WTC11 (cell line): ENCODE measurements at regions not wholly inside any gene's neighbourhood (a gene's known extent, or its start where the extent isn't known, plus 50 kb on each side); places are given as distances from the start of the nearest gene placed in this dataset.

Source experiments
- ATAC-seq: fragments of 200-7000 bp; cut with Tn5 transposase; 2 replicates; pipeline ENCODE4 v1.10.0; 2021; ENCODE audit warnings: mild to moderate bottlenecking, moderate library complexity
- CTCF ChIA-PET: fragments of 300-600 bp; sonication (Branson Sonifier 250); formaldehyde crosslinking; loops from one replicate; lab custom pipeline; 2021; ENCODE audit warnings: antibody characterized with exemption; lab: Charles Lee
- POLR2A ChIA-PET: fragments of 350-600 bp; sonication (Branson Sonifier 250); formaldehyde crosslinking; loops from one replicate; lab custom pipeline; 2021; ENCODE audit warnings: antibody characterized with exemption; lab: Charles Lee
- DNase-seq: peaks from one replicate; pipeline ENCODE4 v3.0.0; 2021; ENCODE audit warnings: low spot score
- H3K27ac Mint-ChIP-seq: 2 replicates; pipeline ENCODE4 v1.8.0; 2021; ENCODE audit warnings: mixed read lengths
- H3K27me3 Mint-ChIP-seq: 2 replicates; pipeline ENCODE4 v1.8.0; 2021; ENCODE audit warnings: low read depth, mild to moderate bottlenecking, moderate library complexity, mixed read lengths
- H3K36me3 Mint-ChIP-seq: 2 replicates; pipeline ENCODE4 v1.8.0; 2021; ENCODE audit warnings: mixed read lengths
- H3K4me1 Mint-ChIP-seq: 2 replicates; pipeline ENCODE4 v1.8.0; 2022; ENCODE audit warnings: mixed read lengths
- H3K4me3 Mint-ChIP-seq: 2 replicates; pipeline ENCODE4 v1.8.0; 2021; ENCODE audit warnings: mild to moderate bottlenecking, moderate library complexity, mixed read lengths
- H3K9me3 Mint-ChIP-seq: 2 replicates; pipeline ENCODE4 v1.8.0; 2021; ENCODE audit warnings: mixed read lengths
- CBFB ChIP-seq: sonication (generic); formaldehyde crosslinking; IDR thresholded peaks from 2 replicates; pipeline ENCODE4 v1.8.1; 2022; ENCODE audit warnings: mild to moderate bottlenecking, low read depth, missing genetic modification reagents
- CREB1 ChIP-seq: sonication (generic); formaldehyde crosslinking; IDR thresholded peaks from 2 replicates; pipeline ENCODE4 v1.8.0; 2023; ENCODE audit warnings: mild to moderate bottlenecking, missing genetic modification reagents
- GABPB1 ChIP-seq: sonication (generic); formaldehyde crosslinking; IDR thresholded peaks from 2 replicates; pipeline ENCODE4 v1.8.1; 2023; ENCODE audit warnings: mild to moderate bottlenecking, missing genetic modification reagents
- JUN ChIP-seq: sonication (generic); formaldehyde crosslinking; IDR thresholded peaks from 2 replicates; pipeline ENCODE4 v1.8.0; 2023; ENCODE audit warnings: mild to moderate bottlenecking, missing genetic modification reagents
- MXD4 ChIP-seq: fragments of 250-450 bp; sonication (Bioruptor Pico); IDR thresholded peaks from 2 replicates; pipeline ENCODE4 v1.8.0; 2021; ENCODE audit warnings: mild to moderate bottlenecking, moderate library complexity, borderline replicate concordance
- NR3C1 ChIP-seq: sonication (generic); formaldehyde crosslinking; conservative IDR thresholded peaks from 2 replicates; pipeline ENCODE4 v1.8.1; 2023; ENCODE audit warnings: low read depth, mild to moderate bottlenecking, missing genetic modification reagents
- TEAD4 ChIP-seq: sonication (generic); formaldehyde crosslinking; IDR thresholded peaks from 2 replicates; pipeline ENCODE4 v1.8.0; 2022; ENCODE audit warnings: mild to moderate bottlenecking, missing genetic modification reagents
- ZNF416 ChIP-seq: fragments of 250-450 bp; sonication (Bioruptor Pico); IDR thresholded peaks from 2 replicates; pipeline ENCODE4 v1.9.0; 2021; ENCODE audit warnings: mild to moderate bottlenecking, inconsistent platforms
- TF ChIP-seq, protein P1 (sequence below): sonication (generic); formaldehyde crosslinking; IDR thresholded peaks from 2 replicates; pipeline ENCODE4 v1.8.1; 2023; ENCODE audit warnings: mild to moderate bottlenecking, missing genetic modification reagents, moderate library complexity
- TF ChIP-seq, protein P2 (sequence below): sonication (generic); formaldehyde crosslinking; IDR thresholded peaks from 2 replicates; pipeline ENCODE4 v1.8.0; 2022; ENCODE audit warnings: mild to moderate bottlenecking, missing genetic modification reagents
- TF ChIP-seq, protein P3 (sequence below): sonication (generic); formaldehyde crosslinking; IDR thresholded peaks from 2 replicates; pipeline ENCODE4 v1.8.0; 2023; ENCODE audit warnings: mild to moderate bottlenecking, missing genetic modification reagents
- TF ChIP-seq, protein P4 (sequence below): sonication (generic); formaldehyde crosslinking; IDR thresholded peaks from 2 replicates; pipeline ENCODE4 v1.8.0; 2023; ENCODE audit warnings: missing genetic modification reagents, mild to moderate bottlenecking, borderline replicate concordance
- TF ChIP-seq, protein P5 (sequence below): sonication (generic); formaldehyde crosslinking; IDR thresholded peaks from 2 replicates; pipeline ENCODE4 v1.8.1; 2023; ENCODE audit warnings: mild to moderate bottlenecking, missing genetic modification reagents
- TF ChIP-seq, protein P6 (sequence below): sonication (generic); formaldehyde crosslinking; IDR thresholded peaks from 2 replicates; pipeline ENCODE4 v1.8.0; 2022; ENCODE audit warnings: mild to moderate bottlenecking, missing genetic modification reagents
- TF ChIP-seq, protein P7 (sequence below): fragments of 200-600 bp; IDR thresholded peaks from 2 replicates; pipeline ENCODE4 v1.8.0; 2022; ENCODE audit warnings: antibody characterized with exemption
- TF ChIP-seq, protein P8 (sequence below): fragments of 250-450 bp; sonication (Bioruptor Pico); conservative IDR thresholded peaks from 2 replicates; pipeline ENCODE4 v1.9.0; 2021; ENCODE audit warnings: mild to moderate bottlenecking

DNA sequence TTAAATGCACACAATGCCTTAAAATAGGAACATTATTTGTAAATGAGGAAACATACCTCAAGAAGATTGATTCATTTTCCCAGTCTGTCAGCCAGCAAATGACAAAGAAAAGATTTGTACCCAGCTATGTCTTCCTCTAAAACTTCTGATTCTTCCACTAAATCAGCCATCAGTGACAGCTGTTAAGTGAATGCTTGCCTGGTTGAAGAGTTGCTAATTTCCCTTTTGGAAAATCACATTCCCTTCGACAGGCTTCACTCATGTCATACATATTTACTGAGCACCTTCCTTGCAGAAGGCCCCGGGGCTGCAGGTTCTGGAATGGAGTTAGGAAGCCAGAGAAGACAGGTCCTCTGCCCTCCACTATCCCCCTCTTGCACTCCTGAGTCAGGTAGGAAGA is 112.0 kb upstream of the SLC66A3 start:
- TF ChIP-seq, protein P1, sequence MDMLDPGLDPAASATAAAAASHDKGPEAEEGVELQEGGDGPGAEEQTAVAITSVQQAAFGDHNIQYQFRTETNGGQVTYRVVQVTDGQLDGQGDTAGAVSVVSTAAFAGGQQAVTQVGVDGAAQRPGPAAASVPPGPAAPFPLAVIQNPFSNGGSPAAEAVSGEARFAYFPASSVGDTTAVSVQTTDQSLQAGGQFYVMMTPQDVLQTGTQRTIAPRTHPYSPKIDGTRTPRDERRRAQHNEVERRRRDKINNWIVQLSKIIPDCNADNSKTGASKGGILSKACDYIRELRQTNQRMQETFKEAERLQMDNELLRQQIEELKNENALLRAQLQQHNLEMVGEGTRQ (CRISPR knock-in tag): no peak
- TF ChIP-seq, protein P2, sequence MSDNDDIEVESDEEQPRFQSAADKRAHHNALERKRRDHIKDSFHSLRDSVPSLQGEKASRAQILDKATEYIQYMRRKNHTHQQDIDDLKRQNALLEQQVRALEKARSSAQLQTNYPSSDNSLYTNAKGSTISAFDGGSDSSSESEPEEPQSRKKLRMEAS (CRISPR knock-in tag): no peak
- TF ChIP-seq, protein P3, sequence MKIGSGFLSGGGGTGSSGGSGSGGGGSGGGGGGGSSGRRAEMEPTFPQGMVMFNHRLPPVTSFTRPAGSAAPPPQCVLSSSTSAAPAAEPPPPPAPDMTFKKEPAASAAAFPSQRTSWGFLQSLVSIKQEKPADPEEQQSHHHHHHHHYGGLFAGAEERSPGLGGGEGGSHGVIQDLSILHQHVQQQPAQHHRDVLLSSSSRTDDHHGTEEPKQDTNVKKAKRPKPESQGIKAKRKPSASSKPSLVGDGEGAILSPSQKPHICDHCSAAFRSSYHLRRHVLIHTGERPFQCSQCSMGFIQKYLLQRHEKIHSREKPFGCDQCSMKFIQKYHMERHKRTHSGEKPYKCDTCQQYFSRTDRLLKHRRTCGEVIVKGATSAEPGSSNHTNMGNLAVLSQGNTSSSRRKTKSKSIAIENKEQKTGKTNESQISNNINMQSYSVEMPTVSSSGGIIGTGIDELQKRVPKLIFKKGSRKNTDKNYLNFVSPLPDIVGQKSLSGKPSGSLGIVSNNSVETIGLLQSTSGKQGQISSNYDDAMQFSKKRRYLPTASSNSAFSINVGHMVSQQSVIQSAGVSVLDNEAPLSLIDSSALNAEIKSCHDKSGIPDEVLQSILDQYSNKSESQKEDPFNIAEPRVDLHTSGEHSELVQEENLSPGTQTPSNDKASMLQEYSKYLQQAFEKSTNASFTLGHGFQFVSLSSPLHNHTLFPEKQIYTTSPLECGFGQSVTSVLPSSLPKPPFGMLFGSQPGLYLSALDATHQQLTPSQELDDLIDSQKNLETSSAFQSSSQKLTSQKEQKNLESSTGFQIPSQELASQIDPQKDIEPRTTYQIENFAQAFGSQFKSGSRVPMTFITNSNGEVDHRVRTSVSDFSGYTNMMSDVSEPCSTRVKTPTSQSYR (CRISPR knock-in tag): no peak
- Mint-ChIP-seq H3K9me3 (peaks cover 31% of the 10 kb centered on the region), H3K27me3 (0 out of 2 replicates have a peak, but pooled peaks cover 2% of the 10 kb centered on the region), H3K27ac (no peak overlapping the region), H3K4me3 (no peak overlapping the region), H3K36me3 (peaks cover 15% of the 10 kb centered on the region), H3K4me1 (peaks cover 20% of the 10 kb centered on the region)
- ATAC-seq (no peak), DNase-seq (no peak)
- ChIA-PET POLR2A (interaction anchor here (0.6 kb wide), 1 partner anchor 861 kb away, joined by 7 read pairs; no protein-coding TSS in a partner anchor), CTCF (no interaction called here)

DNA sequence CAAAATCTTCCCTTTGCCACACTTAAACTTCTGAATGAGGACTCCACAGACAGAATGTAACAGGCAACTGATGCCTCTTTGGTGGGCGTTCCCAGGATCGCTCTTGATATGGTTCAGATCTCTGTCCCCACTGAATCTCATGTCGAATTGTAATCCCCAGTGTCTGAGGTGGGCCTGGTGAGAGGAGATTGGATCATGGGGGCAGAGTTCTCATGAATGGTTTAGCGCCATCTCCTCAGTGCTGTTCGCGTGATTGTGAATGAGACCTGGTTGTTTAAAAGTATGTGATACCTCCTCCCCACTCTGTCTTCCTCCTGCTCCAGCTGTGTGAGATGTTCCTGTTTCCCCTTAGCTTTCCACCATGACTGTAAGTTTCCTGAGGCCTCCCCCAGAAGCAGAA is 111.1 kb upstream of the SLC66A3 start:
- Mint-ChIP-seq H3K27ac (no peak overlapping the region), H3K9me3 (peaks cover 25% of the 10 kb centered on the region), H3K4me3 (no peak overlapping the region), H3K4me1 (peaks cover 20% of the 10 kb centered on the region), H3K36me3 (peaks cover 8% of the 10 kb centered on the region), H3K27me3 (0 out of 2 replicates have a peak, but pooled peaks cover 2% of the 10 kb centered on the region)
- TF ChIP-seq NR3C1 (CRISPR knock-in tag): no peak
- no peak for TF ChIP-seq MXD4 (CRISPR knock-in tag)
- no peak for TF ChIP-seq GABPB1
- TF ChIP-seq, protein P4, sequence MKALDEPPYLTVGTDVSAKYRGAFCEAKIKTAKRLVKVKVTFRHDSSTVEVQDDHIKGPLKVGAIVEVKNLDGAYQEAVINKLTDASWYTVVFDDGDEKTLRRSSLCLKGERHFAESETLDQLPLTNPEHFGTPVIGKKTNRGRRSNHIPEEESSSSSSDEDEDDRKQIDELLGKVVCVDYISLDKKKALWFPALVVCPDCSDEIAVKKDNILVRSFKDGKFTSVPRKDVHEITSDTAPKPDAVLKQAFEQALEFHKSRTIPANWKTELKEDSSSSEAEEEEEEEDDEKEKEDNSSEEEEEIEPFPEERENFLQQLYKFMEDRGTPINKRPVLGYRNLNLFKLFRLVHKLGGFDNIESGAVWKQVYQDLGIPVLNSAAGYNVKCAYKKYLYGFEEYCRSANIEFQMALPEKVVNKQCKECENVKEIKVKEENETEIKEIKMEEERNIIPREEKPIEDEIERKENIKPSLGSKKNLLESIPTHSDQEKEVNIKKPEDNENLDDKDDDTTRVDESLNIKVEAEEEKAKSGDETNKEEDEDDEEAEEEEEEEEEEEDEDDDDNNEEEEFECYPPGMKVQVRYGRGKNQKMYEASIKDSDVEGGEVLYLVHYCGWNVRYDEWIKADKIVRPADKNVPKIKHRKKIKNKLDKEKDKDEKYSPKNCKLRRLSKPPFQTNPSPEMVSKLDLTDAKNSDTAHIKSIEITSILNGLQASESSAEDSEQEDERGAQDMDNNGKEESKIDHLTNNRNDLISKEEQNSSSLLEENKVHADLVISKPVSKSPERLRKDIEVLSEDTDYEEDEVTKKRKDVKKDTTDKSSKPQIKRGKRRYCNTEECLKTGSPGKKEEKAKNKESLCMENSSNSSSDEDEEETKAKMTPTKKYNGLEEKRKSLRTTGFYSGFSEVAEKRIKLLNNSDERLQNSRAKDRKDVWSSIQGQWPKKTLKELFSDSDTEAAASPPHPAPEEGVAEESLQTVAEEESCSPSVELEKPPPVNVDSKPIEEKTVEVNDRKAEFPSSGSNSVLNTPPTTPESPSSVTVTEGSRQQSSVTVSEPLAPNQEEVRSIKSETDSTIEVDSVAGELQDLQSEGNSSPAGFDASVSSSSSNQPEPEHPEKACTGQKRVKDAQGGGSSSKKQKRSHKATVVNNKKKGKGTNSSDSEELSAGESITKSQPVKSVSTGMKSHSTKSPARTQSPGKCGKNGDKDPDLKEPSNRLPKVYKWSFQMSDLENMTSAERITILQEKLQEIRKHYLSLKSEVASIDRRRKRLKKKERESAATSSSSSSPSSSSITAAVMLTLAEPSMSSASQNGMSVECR (CRISPR knock-in tag): no peak
- TF ChIP-seq, protein P5, sequence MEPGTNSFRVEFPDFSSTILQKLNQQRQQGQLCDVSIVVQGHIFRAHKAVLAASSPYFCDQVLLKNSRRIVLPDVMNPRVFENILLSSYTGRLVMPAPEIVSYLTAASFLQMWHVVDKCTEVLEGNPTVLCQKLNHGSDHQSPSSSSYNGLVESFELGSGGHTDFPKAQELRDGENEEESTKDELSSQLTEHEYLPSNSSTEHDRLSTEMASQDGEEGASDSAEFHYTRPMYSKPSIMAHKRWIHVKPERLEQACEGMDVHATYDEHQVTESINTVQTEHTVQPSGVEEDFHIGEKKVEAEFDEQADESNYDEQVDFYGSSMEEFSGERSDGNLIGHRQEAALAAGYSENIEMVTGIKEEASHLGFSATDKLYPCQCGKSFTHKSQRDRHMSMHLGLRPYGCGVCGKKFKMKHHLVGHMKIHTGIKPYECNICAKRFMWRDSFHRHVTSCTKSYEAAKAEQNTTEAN (CRISPR knock-in tag): no peak
- TF ChIP-seq TEAD4 (CRISPR knock-in tag): no peak
- no peak for TF ChIP-seq JUN (CRISPR knock-in tag)
- no peak for TF ChIP-seq ZNF416 (CRISPR knock-in tag)
- no peak for TF ChIP-seq CBFB (CRISPR knock-in tag)
- TF ChIP-seq, protein P6, sequence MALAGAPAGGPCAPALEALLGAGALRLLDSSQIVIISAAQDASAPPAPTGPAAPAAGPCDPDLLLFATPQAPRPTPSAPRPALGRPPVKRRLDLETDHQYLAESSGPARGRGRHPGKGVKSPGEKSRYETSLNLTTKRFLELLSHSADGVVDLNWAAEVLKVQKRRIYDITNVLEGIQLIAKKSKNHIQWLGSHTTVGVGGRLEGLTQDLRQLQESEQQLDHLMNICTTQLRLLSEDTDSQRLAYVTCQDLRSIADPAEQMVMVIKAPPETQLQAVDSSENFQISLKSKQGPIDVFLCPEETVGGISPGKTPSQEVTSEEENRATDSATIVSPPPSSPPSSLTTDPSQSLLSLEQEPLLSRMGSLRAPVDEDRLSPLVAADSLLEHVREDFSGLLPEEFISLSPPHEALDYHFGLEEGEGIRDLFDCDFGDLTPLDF (CRISPR knock-in tag): no peak
- TF ChIP-seq, protein P7, sequence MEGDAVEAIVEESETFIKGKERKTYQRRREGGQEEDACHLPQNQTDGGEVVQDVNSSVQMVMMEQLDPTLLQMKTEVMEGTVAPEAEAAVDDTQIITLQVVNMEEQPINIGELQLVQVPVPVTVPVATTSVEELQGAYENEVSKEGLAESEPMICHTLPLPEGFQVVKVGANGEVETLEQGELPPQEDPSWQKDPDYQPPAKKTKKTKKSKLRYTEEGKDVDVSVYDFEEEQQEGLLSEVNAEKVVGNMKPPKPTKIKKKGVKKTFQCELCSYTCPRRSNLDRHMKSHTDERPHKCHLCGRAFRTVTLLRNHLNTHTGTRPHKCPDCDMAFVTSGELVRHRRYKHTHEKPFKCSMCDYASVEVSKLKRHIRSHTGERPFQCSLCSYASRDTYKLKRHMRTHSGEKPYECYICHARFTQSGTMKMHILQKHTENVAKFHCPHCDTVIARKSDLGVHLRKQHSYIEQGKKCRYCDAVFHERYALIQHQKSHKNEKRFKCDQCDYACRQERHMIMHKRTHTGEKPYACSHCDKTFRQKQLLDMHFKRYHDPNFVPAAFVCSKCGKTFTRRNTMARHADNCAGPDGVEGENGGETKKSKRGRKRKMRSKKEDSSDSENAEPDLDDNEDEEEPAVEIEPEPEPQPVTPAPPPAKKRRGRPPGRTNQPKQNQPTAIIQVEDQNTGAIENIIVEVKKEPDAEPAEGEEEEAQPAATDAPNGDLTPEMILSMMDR: no peak
- TF ChIP-seq, protein P8, sequence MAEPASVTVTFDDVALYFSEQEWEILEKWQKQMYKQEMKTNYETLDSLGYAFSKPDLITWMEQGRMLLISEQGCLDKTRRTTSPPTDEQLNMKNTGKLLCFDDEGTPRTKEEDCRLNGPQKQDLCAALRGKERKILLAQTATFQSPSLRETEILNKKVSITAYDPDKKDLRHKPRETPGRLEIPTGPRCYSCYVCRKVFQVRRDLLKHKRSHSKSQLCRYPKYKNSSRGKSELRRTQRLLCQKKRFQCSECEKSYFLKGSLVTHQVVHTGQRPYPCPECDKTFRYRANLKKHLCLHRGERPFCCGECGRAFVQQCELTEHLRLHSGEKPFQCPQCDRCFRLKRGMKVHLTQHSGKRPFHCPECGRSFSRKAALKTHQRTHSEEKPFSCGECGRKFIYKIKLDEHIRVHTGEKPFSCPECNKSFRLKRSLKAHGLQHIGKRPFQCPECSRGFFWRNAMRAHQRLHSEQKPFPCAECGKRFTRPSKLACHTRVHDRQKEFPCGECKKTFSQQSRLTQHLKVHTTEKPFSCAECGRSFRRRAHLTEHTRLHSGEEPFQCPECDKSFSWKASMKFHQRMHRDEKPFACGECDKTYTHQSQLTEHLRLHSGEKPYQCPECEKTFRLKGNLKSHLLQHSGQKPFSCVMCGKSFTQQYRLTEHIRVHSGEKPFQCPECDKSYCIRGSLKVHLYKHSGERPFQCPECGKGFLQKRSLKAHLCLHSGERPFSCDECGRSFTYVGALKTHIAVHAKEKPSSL: no peak
- TF ChIP-seq CREB1: no peak
- DNase-seq (no peak), ATAC-seq (no peak)
- ChIA-PET CTCF (no interaction called here), POLR2A (no interaction called here)
